ENCODE measurements at regions not wholly inside any gene's neighbourhood (a gene's known extent, or its start where the extent isn't known, plus 50 kb on each side); places are given as distances from the start of the nearest gene placed in this dataset.

GRCh38 chr14:83960832-83961512 is 1569.0 kb upstream of the FLRT2 start:
- TF ChIP-seq FOXM1 (IDR thresholded peaks at IDR 0.05; ENCODE audit: borderline replicate concordance) (no peak), L3MBTL2 (conservative IDR thresholded peaks at IDR 0.05) (no peak), FOXA1 (IDR thresholded peaks at IDR 0.05) (no peak), SUZ12 (IDR thresholded peaks at IDR 0.05) (no peak), ZNF384 (IDR thresholded peaks at IDR 0.05) (no peak), CTBP1 (IDR thresholded peaks at IDR 0.05; ENCODE audit: borderline replicate concordance) (no peak), HDGF (IDR thresholded peaks at IDR 0.05; ENCODE audit: borderline replicate concordance) (no peak), ARNT (IDR thresholded peaks at IDR 0.05) (no peak), BHLHE40 (IDR thresholded peaks at IDR 0.05; ENCODE audit: borderline replicate concordance) (no peak), SP1 (IDR thresholded peaks at IDR 0.05) (no peak), NFRKB (IDR thresholded peaks at IDR 0.05) (no peak)
